GM12873 (cell line): ENCODE measurements at regions not wholly inside any gene's neighbourhood (a gene's known extent, or its start where the extent isn't known, plus 50 kb on each side); places are given as distances from the start of the nearest gene placed in this dataset.

ENCODE experiments used
- CTCF ChIP-seq: IDR thresholded peaks from 2 replicates; pipeline ENCODE4 v1.5.1; 2012; ENCODE audit warnings: low read depth, mild to moderate bottlenecking, moderate library complexity, low read length, control low read depth; ENCODE audit not compliant: insufficient read depth; ENCODE audit errors: missing control alignments

DNA sequence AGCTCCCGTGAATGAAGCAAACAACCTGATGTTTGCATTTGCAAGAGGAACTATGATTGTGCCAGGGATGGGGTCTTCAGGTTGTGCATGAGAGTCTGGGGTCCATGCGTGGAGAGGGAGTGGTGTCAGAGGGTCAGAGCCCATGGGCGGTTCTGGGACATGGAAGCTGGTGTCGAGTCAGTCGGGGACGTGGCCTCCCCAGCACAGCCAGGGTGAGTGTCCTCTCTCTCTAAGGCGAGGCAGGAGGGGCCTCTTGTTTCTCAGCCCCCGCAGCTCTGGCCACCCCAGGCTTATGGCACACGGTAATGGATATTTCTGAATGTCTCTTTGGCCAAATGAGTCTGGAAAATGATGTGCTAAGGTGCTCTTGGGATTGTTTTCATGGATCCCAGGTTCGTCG is 118.6 kb downstream of the RTP5 start:
- no peak for TF ChIP-seq CTCF

DNA sequence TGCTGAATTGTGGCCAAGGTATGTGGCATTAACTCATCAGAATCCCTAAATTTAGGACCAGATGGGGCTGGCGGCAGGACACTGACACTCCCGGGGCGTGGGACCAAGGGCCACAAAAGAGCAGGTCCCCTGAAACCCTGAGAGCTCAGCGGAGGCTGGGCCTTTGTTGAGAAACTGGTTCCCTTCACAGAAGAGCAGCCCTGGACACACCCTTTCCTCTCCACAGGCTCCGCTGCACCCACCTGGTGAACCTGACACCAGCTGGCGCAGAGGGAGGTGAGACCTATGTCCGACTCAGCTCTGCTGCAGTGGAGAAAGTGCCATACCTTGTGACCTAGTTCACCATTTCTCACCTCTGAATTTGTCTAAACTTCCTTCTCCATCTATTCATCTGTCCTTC is 119.5 kb downstream of the RTP5 start:
- TF ChIP-seq CTCF: no peak

GRCh38 chr2:241990466-241990865 is 120.9 kb downstream of the RTP5 start:
- no peak for TF ChIP-seq CTCF

DNA sequence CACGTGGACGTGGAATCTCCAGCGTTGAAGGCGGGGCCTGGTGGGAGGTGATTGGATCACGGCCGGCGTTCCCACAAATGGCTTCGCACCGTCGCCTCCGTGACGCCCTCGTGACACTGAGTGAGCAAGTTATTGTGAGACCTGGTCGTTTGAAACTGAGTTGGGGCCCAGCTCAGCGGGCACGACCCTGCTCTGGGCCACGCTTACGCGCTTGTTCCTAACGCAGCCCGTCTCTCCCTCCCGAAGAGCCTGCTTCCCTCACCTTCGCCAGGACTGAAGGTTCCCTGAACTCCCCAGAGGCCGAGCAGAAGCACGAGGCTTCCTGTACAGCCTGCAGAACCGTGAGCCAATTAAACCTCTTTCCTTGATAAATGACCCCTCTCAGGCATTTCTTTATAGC is 121.8 kb downstream of the RTP5 start:
- no peak for TF ChIP-seq CTCF

DNA sequence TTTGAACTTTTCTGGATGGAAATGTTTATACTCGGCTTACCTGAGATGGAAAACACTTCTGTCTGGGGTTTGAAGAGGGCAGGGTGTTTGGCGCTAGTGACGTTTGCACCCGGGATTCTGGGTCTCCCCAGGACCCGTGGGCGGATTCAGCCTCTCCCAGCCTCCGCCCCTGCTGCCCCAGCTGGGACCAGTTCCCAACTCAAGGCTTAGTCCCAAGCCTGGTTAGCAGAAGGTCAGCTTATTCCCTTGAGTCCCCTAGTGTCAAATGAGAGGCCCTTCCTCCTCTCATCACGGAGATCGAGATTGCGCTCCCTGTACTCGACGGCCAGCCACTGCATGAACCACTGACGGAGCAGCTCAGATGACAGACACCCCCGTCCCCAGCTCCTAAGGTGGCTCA is 123.2 kb downstream of the RTP5 start:
- TF ChIP-seq CTCF: no peak

DNA sequence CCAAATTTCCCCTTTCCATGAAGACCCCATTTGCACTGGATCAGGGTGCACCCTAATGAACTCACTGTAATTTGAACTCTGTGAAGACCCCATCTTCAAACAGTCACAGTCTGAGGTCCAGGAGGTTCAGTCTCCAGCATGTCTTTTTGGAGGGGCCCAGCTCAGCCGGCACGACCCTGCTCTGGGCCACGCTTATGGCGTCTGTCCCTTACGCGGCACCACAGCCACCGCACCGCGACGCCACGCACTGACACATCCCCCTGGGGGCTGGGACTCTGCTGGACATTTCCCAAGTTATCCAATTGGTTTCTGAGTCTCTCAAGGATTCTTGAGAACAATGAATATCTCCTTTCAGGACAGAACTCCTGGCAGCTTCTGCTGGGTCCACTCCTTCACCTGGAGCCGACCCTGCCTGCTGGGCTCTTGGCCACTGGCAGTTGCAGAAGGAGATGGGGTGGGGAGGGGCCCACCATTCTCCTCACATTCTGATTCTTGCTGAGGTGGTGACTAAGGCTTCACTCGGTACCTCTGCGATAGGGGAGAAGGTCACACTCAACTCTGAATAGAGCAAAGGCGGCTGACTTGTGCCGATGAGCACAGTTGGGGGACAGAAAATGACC is 124.0 kb downstream of the RTP5 start:
- no peak for TF ChIP-seq CTCF

DNA sequence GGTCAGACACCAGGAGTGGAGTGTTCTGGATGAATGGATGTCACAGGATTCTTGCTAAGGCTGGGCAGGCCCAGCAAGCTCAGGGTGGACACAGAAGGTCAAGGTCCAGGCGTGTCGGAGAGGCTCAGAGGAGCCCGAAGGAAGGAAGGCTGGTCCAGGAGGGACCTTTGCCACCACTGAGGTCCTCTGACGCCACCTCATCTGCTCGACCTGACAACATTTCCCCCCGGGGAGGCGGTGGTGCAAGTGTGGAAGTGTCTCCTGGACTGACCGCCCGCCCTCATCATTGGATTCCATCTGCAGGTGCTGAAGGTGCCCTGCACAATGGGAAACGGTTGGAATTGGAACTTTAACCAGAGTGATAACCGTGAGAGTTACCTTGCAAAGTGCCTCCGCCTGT is 124.6 kb downstream of the RTP5 start:
- no peak for TF ChIP-seq CTCF
